SU-DHL-6 (cell line): ENCODE measurements at regions not wholly inside any gene's neighbourhood (a gene's known extent, or its start where the extent isn't known, plus 50 kb on each side); places are given as distances from the start of the nearest gene placed in this dataset.

ENCODE experiments used
- H2AFZ ChIP-seq: fragments of 200-600 bp; sonication (generic); 2 replicates; pipeline ENCODE4 v1.6.1; 2014; ENCODE audit warnings: low read depth, mild to moderate bottlenecking, moderate library complexity, mixed read lengths, antibody characterized with exemption, low read length; ENCODE audit not compliant: severe bottlenecking
- H3F3A ChIP-seq: fragments of 200-600 bp; shearing (Covaris generic); 2 replicates; pipeline ENCODE4 v1.6.0; 2016; ENCODE audit warnings: antibody characterized with exemption, mild to moderate bottlenecking; ENCODE audit not compliant: insufficient read depth
- H3K27ac ChIP-seq: fragments of 200-600 bp; sonication (generic); 2 replicates; pipeline ENCODE4 v1.5.1; 2016; ENCODE audit warnings: low read depth, mild to moderate bottlenecking, low read length, moderate library complexity, mixed read lengths
- H3K27me3 ChIP-seq: fragments of 200-600 bp; sonication (generic), shearing (Covaris generic); 2 replicates; pipeline ENCODE4 v1.6.0; 2014; ENCODE audit warnings: mild to moderate bottlenecking, low read length
- H3K36me3 ChIP-seq: fragments of 200-600 bp; sonication (generic); 2 replicates; pipeline ENCODE4 v1.6.1; 2014; ENCODE audit warnings: mild to moderate bottlenecking, low read length, mixed read lengths
- H3K4me2 ChIP-seq: fragments of 300-600, 200-600 bp; shearing (Covaris generic), sonication (generic); 2 replicates; pipeline ENCODE4 v1.6.0; 2014; ENCODE audit warnings: low read length, low read depth, mild to moderate bottlenecking; ENCODE audit not compliant: poor library complexity, severe bottlenecking
- H3K4me3 ChIP-seq: fragments of 200-600 bp; sonication (generic); 2 replicates; pipeline ENCODE4 v1.5.1; 2014; ENCODE audit warnings: antibody characterized with exemption, low read length, mild to moderate bottlenecking, mixed read lengths; ENCODE audit not compliant: insufficient read depth, poor library complexity, severe bottlenecking
- H3K79me2 ChIP-seq: fragments of 200-600 bp; sonication (generic); 2 replicates; pipeline ENCODE4 v1.6.1; 2014; ENCODE audit warnings: mild to moderate bottlenecking, low read length, moderate library complexity; ENCODE audit not compliant: insufficient read depth
- H3K9ac ChIP-seq: fragments of 200-600 bp; sonication (generic); 2 replicates; pipeline ENCODE4 v1.7.0; 2014; ENCODE audit warnings: mild to moderate bottlenecking, low read length
- H3K9me2 ChIP-seq: fragments of 200-600 bp; sonication (generic); replicated peaks from 2 replicates; pipeline ENCODE4 v1.6.1; 2014; ENCODE audit warnings: low read length; ENCODE audit not compliant: insufficient read depth
- H3K9me3 ChIP-seq: fragments of 200-600 bp; sonication (generic); 2 replicates; pipeline ENCODE4 v1.6.1; 2014; ENCODE audit warnings: low read length, mixed read lengths; ENCODE audit not compliant: insufficient read depth
- H4K20me1 ChIP-seq: fragments of 200-600 bp; sonication (generic); 2 replicates; pipeline ENCODE4 v1.6.1; 2014; ENCODE audit warnings: low read depth, mild to moderate bottlenecking, antibody characterized with exemption, low read length, moderate library complexity, mixed read lengths
- EZH2phosphoT487 ChIP-seq: fragments of 200-600 bp; sonication (generic), shearing (Covaris generic); conservative IDR thresholded peaks from 2 replicates; pipeline ENCODE4 v1.6.1; 2018; ENCODE audit warnings: mild to moderate bottlenecking, antibody characterized with exemption, low read length, moderate library complexity, mixed read lengths
- TF ChIP-seq, protein P1 (sequence below): fragments of 200-600 bp; sonication (generic); IDR thresholded peaks from one replicate; pipeline ENCODE4 v1.5.1; 2017; ENCODE audit warnings: antibody characterized with exemption, mild to moderate bottlenecking, low read length, moderate library complexity; ENCODE audit not compliant: insufficient read depth, poor library complexity, severe bottlenecking

DNA sequence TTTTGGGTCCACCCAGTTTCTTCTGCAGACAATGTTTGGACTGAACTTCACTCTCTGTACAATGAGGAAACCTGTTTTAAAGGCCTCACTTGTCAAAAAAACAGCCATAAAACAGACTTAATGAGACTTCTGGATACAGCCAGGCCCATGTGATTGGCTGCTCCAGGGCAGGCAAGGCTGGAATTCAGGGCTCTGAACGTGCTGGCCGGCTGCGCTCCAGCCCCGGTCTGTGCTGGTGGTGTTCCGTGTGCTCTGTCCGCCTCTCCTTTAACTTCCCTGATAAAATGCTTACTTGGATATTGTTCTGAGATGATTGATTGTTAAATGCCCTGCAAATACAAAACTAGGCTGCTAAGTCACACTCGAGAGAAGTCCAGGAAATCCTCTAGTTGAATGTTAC is 131.2 kb upstream of the KLF4 start:
- no peaks in the 10 kb centered on the region for H3K27me3 ChIP-seq
- H3F3A ChIP-seq = no peaks in the 10 kb centered on the region
- H3K4me2 ChIP-seq = no peak overlapping the region
- no peaks in the 10 kb centered on the region for H3K9me2 ChIP-seq
- no peak for TF ChIP-seq EZH2phosphoT487
- TF ChIP-seq, protein P1, sequence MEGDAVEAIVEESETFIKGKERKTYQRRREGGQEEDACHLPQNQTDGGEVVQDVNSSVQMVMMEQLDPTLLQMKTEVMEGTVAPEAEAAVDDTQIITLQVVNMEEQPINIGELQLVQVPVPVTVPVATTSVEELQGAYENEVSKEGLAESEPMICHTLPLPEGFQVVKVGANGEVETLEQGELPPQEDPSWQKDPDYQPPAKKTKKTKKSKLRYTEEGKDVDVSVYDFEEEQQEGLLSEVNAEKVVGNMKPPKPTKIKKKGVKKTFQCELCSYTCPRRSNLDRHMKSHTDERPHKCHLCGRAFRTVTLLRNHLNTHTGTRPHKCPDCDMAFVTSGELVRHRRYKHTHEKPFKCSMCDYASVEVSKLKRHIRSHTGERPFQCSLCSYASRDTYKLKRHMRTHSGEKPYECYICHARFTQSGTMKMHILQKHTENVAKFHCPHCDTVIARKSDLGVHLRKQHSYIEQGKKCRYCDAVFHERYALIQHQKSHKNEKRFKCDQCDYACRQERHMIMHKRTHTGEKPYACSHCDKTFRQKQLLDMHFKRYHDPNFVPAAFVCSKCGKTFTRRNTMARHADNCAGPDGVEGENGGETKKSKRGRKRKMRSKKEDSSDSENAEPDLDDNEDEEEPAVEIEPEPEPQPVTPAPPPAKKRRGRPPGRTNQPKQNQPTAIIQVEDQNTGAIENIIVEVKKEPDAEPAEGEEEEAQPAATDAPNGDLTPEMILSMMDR = no peak
- no peak overlapping the region for H3K4me3 ChIP-seq
- no peak overlapping the region for H3K9ac ChIP-seq
- H4K20me1 ChIP-seq = no peaks in the 10 kb centered on the region
- H2AFZ ChIP-seq = no peak overlapping the region
- H3K27ac ChIP-seq = no peak overlapping the region
- no peaks in the 10 kb centered on the region for H3K36me3 ChIP-seq
- no peaks in the 10 kb centered on the region for H3K79me2 ChIP-seq
- H3K9me3 ChIP-seq = no peaks in the 10 kb centered on the region

DNA sequence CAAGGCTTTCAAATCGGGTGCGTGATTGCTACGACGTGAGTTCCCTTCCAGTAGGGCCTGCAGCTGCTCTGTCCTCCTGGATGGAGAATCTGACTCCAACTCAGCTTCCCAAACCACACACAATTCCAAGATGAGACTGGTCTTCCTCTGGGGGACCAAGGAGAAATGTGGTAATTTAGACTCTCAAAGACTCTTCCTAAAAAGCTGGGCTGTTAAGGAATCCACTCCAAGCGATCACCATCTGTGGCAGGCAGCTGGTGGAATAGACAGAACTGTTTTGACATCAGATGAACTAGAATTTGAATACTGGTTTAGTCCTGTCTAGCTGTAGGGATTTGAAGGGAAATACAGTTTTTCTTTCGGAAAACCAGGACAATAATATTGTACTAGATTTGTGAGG is 130.7 kb upstream of the KLF4 start:
- no peaks in the 10 kb centered on the region for H3K27me3 ChIP-seq
- H2AFZ ChIP-seq = no peak overlapping the region
- H3K36me3 ChIP-seq = no peaks in the 10 kb centered on the region
- no peak overlapping the region for H3K27ac ChIP-seq
- H3K9me2 ChIP-seq = no peaks in the 10 kb centered on the region
- no peaks in the 10 kb centered on the region for H3F3A ChIP-seq
- no peak overlapping the region for H3K4me3 ChIP-seq
- no peak overlapping the region for H3K9ac ChIP-seq
- H4K20me1 ChIP-seq = no peaks in the 10 kb centered on the region
- TF ChIP-seq EZH2phosphoT487 = no peak
- TF ChIP-seq, protein P1 = no peak
- no peak overlapping the region for H3K4me2 ChIP-seq
- H3K9me3 ChIP-seq = no peaks in the 10 kb centered on the region
- H3K79me2 ChIP-seq = no peaks in the 10 kb centered on the region

DNA sequence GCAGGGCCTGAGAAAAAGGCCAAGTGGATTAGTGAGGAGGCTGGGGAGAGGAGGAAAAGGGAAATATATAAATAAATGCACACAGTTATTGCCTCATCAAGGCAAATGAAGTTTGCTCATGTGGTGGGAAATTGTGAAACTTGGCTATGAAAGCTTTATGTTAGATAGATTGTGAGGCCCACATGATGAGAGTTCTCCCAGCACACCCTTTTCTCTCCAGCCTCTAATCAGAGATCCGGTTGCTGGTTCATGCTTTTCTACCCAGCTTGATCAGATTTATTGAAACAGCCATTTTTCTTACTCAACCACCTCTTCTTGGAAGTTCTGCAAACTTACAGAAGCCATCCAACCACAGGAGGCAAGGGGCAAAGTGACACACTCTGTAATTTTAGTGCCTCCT is 125.8 kb upstream of the KLF4 start:
- Histone ChIP-seq H3K4me3 (no peak overlapping the region), H3K9me2 (no peaks in the 10 kb centered on the region), H3K79me2 (no peaks in the 10 kb centered on the region), H3F3A (no peaks in the 10 kb centered on the region), H3K36me3 (no peaks in the 10 kb centered on the region), H3K9ac (no peak overlapping the region), H3K27me3 (no peaks in the 10 kb centered on the region), H4K20me1 (no peaks in the 10 kb centered on the region), H3K27ac (no peak overlapping the region), H3K4me2 (no peak overlapping the region), H2AFZ (no peak overlapping the region), H3K9me3 (no peaks in the 10 kb centered on the region)
- no peak for TF ChIP-seq EZH2phosphoT487
- TF ChIP-seq, protein P1 = no peak

DNA sequence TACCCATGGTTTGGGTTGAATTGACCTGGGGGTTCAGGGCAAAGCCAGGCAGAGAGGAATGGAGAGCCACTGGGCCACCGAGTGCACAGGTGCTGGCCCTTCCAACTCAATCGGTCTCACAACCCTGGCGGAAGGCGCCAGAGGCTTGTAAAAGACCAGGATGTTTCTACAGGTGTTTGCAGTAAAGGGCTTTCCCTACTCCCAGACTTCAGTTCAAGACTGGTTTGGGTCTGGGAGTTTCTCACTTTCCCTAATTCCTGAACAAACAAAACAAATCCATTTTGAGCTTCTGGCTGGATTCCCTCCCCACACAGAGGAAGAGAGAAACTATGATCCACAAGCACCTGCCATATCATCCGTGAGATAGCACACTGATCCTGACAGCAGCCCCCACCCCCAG is 125.2 kb upstream of the KLF4 start:
- H3F3A ChIP-seq = no peaks in the 10 kb centered on the region
- H3K9me3 ChIP-seq = no peaks in the 10 kb centered on the region
- no peaks in the 10 kb centered on the region for H3K36me3 ChIP-seq
- no peak overlapping the region for H3K9ac ChIP-seq
- H4K20me1 ChIP-seq = no peaks in the 10 kb centered on the region
- H3K27me3 ChIP-seq = no peaks in the 10 kb centered on the region
- H3K79me2 ChIP-seq = no peaks in the 10 kb centered on the region
- no peak for TF ChIP-seq EZH2phosphoT487
- TF ChIP-seq, protein P1 = no peak
- H3K27ac ChIP-seq = no peak overlapping the region
- no peak overlapping the region for H3K4me2 ChIP-seq
- H3K4me3 ChIP-seq = no peak overlapping the region
- H2AFZ ChIP-seq = no peak overlapping the region
- H3K9me2 ChIP-seq = no peaks in the 10 kb centered on the region
